ENCODE measurements at regions not wholly inside any gene's neighbourhood (a gene's known extent, or its start where the extent isn't known, plus 50 kb on each side); places are given as distances from the start of the nearest gene placed in this dataset.

GRCh38 chr7:132055336-132056120, 499.1 kb upstream of the PODXL start:
- H3F3A ChIP-seq (replicated peaks; ENCODE audit: insufficient read depth), result no peaks in the 10 kb centered on the region
- 87% methylated on average over 9 of the region's 9 CpGs for WGBS (ENCODE audit: low lambda C conversion rate)
- no peak for DNase-seq
- no peaks in the 10 kb centered on the region for H3K79me2 ChIP-seq (ENCODE audit: insufficient read depth)
- ChIA-PET POLR2A (no interaction called here), CTCF (interaction anchor here (0.9 to 2.4 kb wide), 8 partner anchors 10 to 366 kb away, joined by 3 to 11 read pairs (median 5); no protein-coding TSS in a partner anchor)
- H4K20me1 ChIP-seq (ENCODE audit: insufficient read depth), result no peaks in the 10 kb centered on the region
- no peak overlapping the region for H3K4me2 ChIP-seq
- no peak overlapping the region for H2AFZ ChIP-seq (ENCODE audit: low read depth)
- no peak overlapping the region for H3K27ac ChIP-seq (ENCODE audit: low read depth in 2 of 2, low read length in 1 of 2)
- no peaks in the 10 kb centered on the region for H3K4me1 ChIP-seq (ENCODE audit: control insufficient read depth in 1 of 2, insufficient read depth in 2 of 2, low read depth in 1 of 2, low read length in 1 of 2)
- H3K27me3 ChIP-seq (ENCODE audit: insufficient read depth), result no peaks in the 10 kb centered on the region
- TF ChIP-seq RXRA (IDR thresholded peaks at IDR 0.05; ENCODE audit: borderline replicate concordance, low read depth) (no peak), FOSL2 (IDR thresholded peaks at IDR 0.05; ENCODE audit: borderline replicate concordance, low read depth) (no peak), EP300 (IDR thresholded peaks at IDR 0.05; ENCODE audit: borderline replicate concordance in 1 of 2, low read depth in 1 of 2, low read length in 1 of 2) (no peak), GATA2 (CRISPR knock-in tag; IDR thresholded peaks at IDR 0.05) (no peak), TCF12 (IDR thresholded peaks at IDR 0.05) (no peak), NRF1 (IDR thresholded peaks at IDR 0.05; ENCODE audit: low read depth, low read length) (no peak), CHD2 (IDR thresholded peaks at IDR 0.05; ENCODE audit: low read length, partially characterized antibody) (no peak), CTCF (IDR thresholded peaks at IDR 0.05) (no peak), GABPA (IDR thresholded peaks at IDR 0.05; ENCODE audit: low read depth) (no peak), RAD21 (IDR thresholded peaks at IDR 0.05; ENCODE audit: low read length) (no peak), FOXJ3 (CRISPR knock-in tag; IDR thresholded peaks at IDR 0.05) (no peak), JUND (IDR thresholded peaks at IDR 0.05) (no peak), MAX (IDR thresholded peaks at IDR 0.05; ENCODE audit: low read depth) (no peak)
- H3K36me3 ChIP-seq (replicated peaks in 1 of 2; ENCODE audit: control insufficient read depth in 1 of 2, insufficient read depth in 2 of 2, low read length in 1 of 2), result peaks cover 0 to 16% of the 10 kb centered on the region in 2 experiments
- H3K9me2 ChIP-seq, result no peaks in the 10 kb centered on the region
- no peak overlapping the region for H3K9ac ChIP-seq
- H3K4me3 ChIP-seq (ENCODE audit: low read depth in 2 of 2, low read length in 1 of 2), result no peak overlapping the region
- H3K9me3 ChIP-seq, result no peaks in the 10 kb centered on the region

GRCh38 chr7:132053871-132054270, 497.4 kb upstream of the PODXL start:
- Histone ChIP-seq H3F3A (replicated peaks; ENCODE audit: insufficient read depth) (peaks cover 2% of the 10 kb centered on the region), H3K79me2 (ENCODE audit: insufficient read depth) (no peaks in the 10 kb centered on the region), H3K4me1 (ENCODE audit: control insufficient read depth in 1 of 2, insufficient read depth in 2 of 2, low read depth in 1 of 2, low read length in 1 of 2) (no peaks in the 10 kb centered on the region), H3K9me3 (no peaks in the 10 kb centered on the region), H3K36me3 (replicated peaks in 1 of 2; ENCODE audit: control insufficient read depth in 1 of 2, insufficient read depth in 2 of 2, low read length in 1 of 2) (peaks cover 0 to 29% of the 10 kb centered on the region in 2 experiments), H3K9ac (no peak overlapping the region), H3K27ac (ENCODE audit: low read depth in 2 of 2, low read length in 1 of 2) (no peak overlapping the region), H3K9me2 (no peaks in the 10 kb centered on the region), H3K4me2 (no peak overlapping the region), H3K4me3 (ENCODE audit: low read depth in 2 of 2, low read length in 1 of 2) (no peak overlapping the region), H4K20me1 (ENCODE audit: insufficient read depth) (no peaks in the 10 kb centered on the region), H3K27me3 (ENCODE audit: insufficient read depth) (no peaks in the 10 kb centered on the region), H2AFZ (ENCODE audit: low read depth) (no peak overlapping the region)
- WGBS (ENCODE audit: low lambda C conversion rate), result no CpG with 5 or more reads among the region's 2 CpGs
- no peak for DNase-seq
- ChIA-PET POLR2A (no interaction called here), CTCF (interaction anchor here (1.0 kb wide), 2 partner anchors 18 to 195 kb away, joined by 3 to 4 read pairs; no protein-coding TSS in a partner anchor)
- TF ChIP-seq MEF2A (IDR thresholded peaks at IDR 0.05; ENCODE audit: borderline replicate concordance, low read depth) (no peak), NRF1 (IDR thresholded peaks at IDR 0.05; ENCODE audit: low read depth, low read length) (no peak), POLR2AphosphoS5 (IDR thresholded peaks at IDR 0.05; ENCODE audit: low read depth, low read length) (no peak), EZH2phosphoT487 (IDR thresholded peaks at IDR 0.05; ENCODE audit: borderline replicate concordance, low read depth) (no peak), TAF1 (IDR thresholded peaks at IDR 0.05; ENCODE audit: borderline replicate concordance, low read depth, low read length) (no peak), MAX (IDR thresholded peaks at IDR 0.05; ENCODE audit: low read depth) (no peak), RAD21 (IDR thresholded peaks at IDR 0.05; ENCODE audit: low read length) (no peak), TEAD4 (IDR thresholded peaks at IDR 0.05; ENCODE audit: borderline replicate concordance, insufficient read depth) (no peak), GABPA (IDR thresholded peaks at IDR 0.05; ENCODE audit: low read depth) (no peak), RXRA (IDR thresholded peaks at IDR 0.05; ENCODE audit: borderline replicate concordance, low read depth) (no peak), MXI1 (IDR thresholded peaks at IDR 0.05; ENCODE audit: low read depth, low read length) (no peak), JUND (IDR thresholded peaks at IDR 0.05) (no peak), FOXJ3 (CRISPR knock-in tag; IDR thresholded peaks at IDR 0.05) (no peak), USF1 (IDR thresholded peaks at IDR 0.05; ENCODE audit: borderline replicate concordance, low read depth) (no peak), FOXM1 (IDR thresholded peaks at IDR 0.05; ENCODE audit: low read depth) (no peak)

Measured in SK-N-SH (cell line).